Stimulated activated CD4-positive, alpha-beta T cell treated with anti-CD3 and anti-CD28 coated beads, TNF-alpha, amount 100 ng/mL, for 24 hours (primary cell): ENCODE measurements at regions not wholly inside any gene's neighbourhood (a gene's known extent, or its start where the extent isn't known, plus 50 kb on each side); places are given as distances from the start of the nearest gene placed in this dataset.

Experiments used
- DNase-seq, 3 experiments: peaks; one replicate each; pipeline ENCODE4 v3.0.0-alpha.2; 2020; ENCODE audit warnings: low read depth in 3 of 3

GRCh38 chr1:59172693-59173092 lies 124.2 kb upstream of the FGGY start:
- no peak for DNase-seq

- DNase-seq: no peak
Measured at GRCh38 chr1:59173721-59174120, 123.2 kb upstream of the FGGY start.

GRCh38 chr1:59176471-59176870 lies 120.4 kb upstream of the FGGY start:
- DNase-seq: no peak

GRCh38 chr1:59177756-59178155 lies 119.1 kb upstream of the FGGY start:
- DNase-seq: no peak

GRCh38 chr1:59178339-59179187 lies 118.3 kb upstream of the FGGY start:
- no peak for DNase-seq

GRCh38 chr1:59179673-59180072 lies 117.2 kb upstream of the FGGY start:
- no peak for DNase-seq

- DNase-seq: no peak
Measured at GRCh38 chr1:59180735-59181134, 116.2 kb upstream of the FGGY start.

- no peak for DNase-seq
Measured at GRCh38 chr1:59183749-59184317, 113.1 kb upstream of the FGGY start.

- DNase-seq: no peak
Measured at GRCh38 chr1:59184365-59184905, 112.5 kb upstream of the FGGY start.

- no peak for DNase-seq
Measured at GRCh38 chr1:59185163-59185860, 111.6 kb upstream of the FGGY start.

GRCh38 chr1:59186656-59187055 lies 110.2 kb upstream of the FGGY start:
- no peak for DNase-seq

GRCh38 chr1:59188413-59189213 lies 108.3 kb upstream of the FGGY start:
- DNase-seq: no peak

- no peak for DNase-seq
Measured at GRCh38 chr1:59193443-59194093, 103.3 kb upstream of the FGGY start.

- DNase-seq: no peak
Measured at GRCh38 chr1:59194621-59195020, 102.3 kb upstream of the FGGY start.

GRCh38 chr1:59195151-59195550 lies 101.7 kb upstream of the FGGY start:
- no peak for DNase-seq

- no peak for DNase-seq
Measured at GRCh38 chr1:59198564-59198963, 98.3 kb upstream of the FGGY start.

GRCh38 chr1:59199147-59199546 lies 97.7 kb upstream of the FGGY start:
- no peak for DNase-seq

GRCh38 chr1:59199719-59200376 lies 97.0 kb upstream of the FGGY start:
- no peak for DNase-seq

- DNase-seq: no peak
Measured at GRCh38 chr1:59201341-59201740, 95.6 kb upstream of the FGGY start.

- DNase-seq: no peak
Measured at GRCh38 chr1:59202455-59202854, 94.4 kb upstream of the FGGY start.

- no peak for DNase-seq
Measured at GRCh38 chr1:59204001-59204400, 92.9 kb upstream of the FGGY start.
